GM12878 (cell line): ENCODE measurements at regions not wholly inside any gene's neighbourhood (a gene's known extent, or its start where the extent isn't known, plus 50 kb on each side); places are given as distances from the start of the nearest gene placed in this dataset.
"Not testable (repeated sequence)": the region's sequence is repeated elsewhere in the genome, so short reads cannot be mapped to it uniquely, and the experiment has no call there.

ENCODE experiments used
- ATAC-seq: fragments of 200-7000 bp; cut with Tn5 transposase; 3 replicates; pipeline ENCODE4 v1.9.1; 2020; ENCODE audit warnings: mild to moderate bottlenecking, moderate library complexity
- BruUV-seq: library from RNA; stranded (reverse); fragments of 400-500 nt; replicated peaks from 2 replicates; lab custom pipeline; 2021; lab: Mats Ljungman, UMichigan
- CTCF ChIA-PET: fragments of 300-600 bp; sonication (Branson Sonifier 250); formaldehyde crosslinking; extraction: SDS; loops from one replicate; lab custom pipeline; 2021; ENCODE audit warnings: inconsistent platforms; lab: Yijun Ruan, JAX
- POLR2A ChIA-PET: fragments of 350-600 bp; formaldehyde crosslinking; extraction: SDS; loops from one replicate; lab custom pipeline; 2021; ENCODE audit warnings: inconsistent platforms; lab: Charles Lee
- RAD21 ChIA-PET: fragments of 300-600 bp; sonication (Branson Sonifier 250); formaldehyde crosslinking; loops from one replicate; lab custom pipeline; 2023; ENCODE audit warnings: antibody characterized with exemption; ENCODE audit not compliant: unreplicated experiment; lab: Charles Lee
- SMC1A ChIA-PET: fragments of 300-600 bp; sonication (Branson Sonifier 250); formaldehyde crosslinking; loops from one replicate; lab custom pipeline; 2023; ENCODE audit not compliant: unreplicated experiment, uncharacterized antibody; lab: Charles Lee
- DNase-seq: peaks from one replicate; pipeline ENCODE4 v3.0.0-alpha.2; 2011; ENCODE audit warnings: low read depth, low spot score
- FAIRE-seq: peaks from 3 replicates; lab custom pipeline; 2011; peaks lifted over from hg19 to GRCh38; lab: Jason Lieb, UNC
- H2AFZ ChIP-seq: 2 replicates; pipeline ENCODE4 v1.6.0; 2011; ENCODE audit warnings: low read depth, low read length, control low read depth; ENCODE audit not compliant: control insufficient read depth
- H3K27ac ChIP-seq: 2 replicates; pipeline ENCODE4 v1.5.1; 2011; ENCODE audit warnings: control low read depth; ENCODE audit not compliant: control insufficient read depth, insufficient read depth
- H3K27me3 ChIP-seq, 2 experiments: replicated peaks in 1 of 2; 2 replicates each; pipeline versions ENCODE4 v1.6.0 to v1.6.1; 2011; ENCODE audit warnings: low read length in 1 of 2; ENCODE audit not compliant: control insufficient read depth in 2 of 2, insufficient read depth in 2 of 2
- H3K36me3 ChIP-seq, 2 experiments: 2 replicates each; pipeline ENCODE4 v1.5.1; 2011; ENCODE audit warnings: low read length in 1 of 2; ENCODE audit not compliant: control insufficient read depth in 2 of 2, insufficient read depth in 2 of 2
- H3K4me1 ChIP-seq: 2 replicates; pipeline ENCODE4 v1.6.1; 2011; ENCODE audit warnings: mild to moderate bottlenecking, low read length, moderate library complexity, mixed read lengths; ENCODE audit not compliant: control insufficient read depth, insufficient read depth
- H3K4me2 ChIP-seq: 2 replicates; pipeline ENCODE4 v1.6.0; 2011; ENCODE audit warnings: control low read depth; ENCODE audit not compliant: control insufficient read depth, insufficient read depth
- H3K4me3 ChIP-seq: fragments of 200-600 bp; sonication (generic); 2 replicates; pipeline ENCODE4 v1.5.1; 2016
- H3K79me2 ChIP-seq: 2 replicates; pipeline ENCODE4 v1.6.0; 2011; ENCODE audit warnings: low read length; ENCODE audit not compliant: control insufficient read depth, insufficient read depth
- H3K9ac ChIP-seq: 2 replicates; pipeline ENCODE4 v1.8.0; 2011; ENCODE audit warnings: low read length, control low read depth, mixed read lengths; ENCODE audit not compliant: control insufficient read depth, insufficient read depth
- H3K9me3 ChIP-seq: replicated peaks from 3 replicates; pipeline ENCODE4 v1.5.1; 2011; ENCODE audit warnings: mild to moderate bottlenecking, low read length; ENCODE audit not compliant: control insufficient read depth, insufficient read depth
- H4K20me1 ChIP-seq: 2 replicates; pipeline ENCODE4 v1.6.0; 2011; ENCODE audit not compliant: control insufficient read depth, insufficient read depth
- CHD4 ChIP-seq: fragments of 200-600 bp; sonication (generic); IDR thresholded peaks from 2 replicates; pipeline ENCODE4 v1.6.1; 2016; ENCODE audit warnings: mild to moderate bottlenecking
- FOS ChIP-seq: IDR thresholded peaks from 3 replicates; pipeline ENCODE4 v1.6.1; 2011; ENCODE audit warnings: borderline replicate concordance; ENCODE audit not compliant: insufficient read length; ENCODE audit errors: extremely low read depth
- FOXM1 ChIP-seq: IDR thresholded peaks from 2 replicates; pipeline ENCODE4 v1.6.1; 2012; ENCODE audit warnings: low read depth, mild to moderate bottlenecking, inconsistent platforms, low read length, moderate library complexity
- HDAC6 ChIP-seq: fragments of 200-600 bp; sonication (generic); IDR thresholded peaks from one replicate; pipeline ENCODE4 v1.8.0; 2017; ENCODE audit warnings: antibody characterized with exemption; ENCODE audit not compliant: unreplicated experiment
- IRF4 ChIP-seq: IDR thresholded peaks from 2 replicates; pipeline ENCODE4 v1.6.1; 2011; ENCODE audit warnings: low read depth, low read length
- KLF5 ChIP-seq: fragments of 450-650 bp; IDR thresholded peaks from 2 replicates; pipeline ENCODE4 v1.6.1; 2014; ENCODE audit warnings: mild to moderate bottlenecking; ENCODE audit not compliant: partially characterized antibody
- MYC ChIP-seq: IDR thresholded peaks from 2 replicates; pipeline ENCODE4 v1.6.1; 2011; ENCODE audit warnings: mild to moderate bottlenecking, low read length, moderate library complexity, inconsistent platforms; ENCODE audit not compliant: insufficient read depth, insufficient replicate concordance, insufficient read length, severe bottlenecking
- POLR2AphosphoS2 ChIP-seq: IDR thresholded peaks from 2 replicates; pipeline ENCODE4 v1.6.1; 2011; ENCODE audit warnings: low read depth, mild to moderate bottlenecking, low read length, improper control_type of control experiment, moderate library complexity
- STAT3 ChIP-seq: IDR thresholded peaks from 2 replicates; pipeline ENCODE4 v1.6.1; 2011; ENCODE audit warnings: low read depth, low read length, improper control_type of control experiment
- WGBS: methylation state at CpG from one replicate; pipeline ENCODE4 v1.1.6; 2016; ENCODE audit warnings: low lambda C conversion rate; ENCODE audit not compliant: insufficient replicate concordance, insufficient coverage; ENCODE audit errors: missing lambda C conversion rate; 5-methylcytosine and 5-hydroxymethylcytosine counted together
- in situ Hi-C: fragments of 300-500 bp; cut with MboI; formaldehyde crosslinking; loops from 9 replicates; pipeline ENCODE4 v1.14.3; 2018; ENCODE audit warnings: mixed read lengths
- intact Hi-C: fragments of 100-400 bp; cut with micrococcal nuclease; formaldehyde crosslinking; loops from one replicate; pipeline ENCODE4 v1.14.2; 2022; ENCODE audit not compliant: unreplicated experiment
- TF ChIP-seq, protein P1 (sequence below): fragments of 450-650 bp; IDR thresholded peaks from 2 replicates; pipeline ENCODE4 v1.6.1; 2016; ENCODE audit warnings: mild to moderate bottlenecking, moderate library complexity, borderline replicate concordance

DNA sequence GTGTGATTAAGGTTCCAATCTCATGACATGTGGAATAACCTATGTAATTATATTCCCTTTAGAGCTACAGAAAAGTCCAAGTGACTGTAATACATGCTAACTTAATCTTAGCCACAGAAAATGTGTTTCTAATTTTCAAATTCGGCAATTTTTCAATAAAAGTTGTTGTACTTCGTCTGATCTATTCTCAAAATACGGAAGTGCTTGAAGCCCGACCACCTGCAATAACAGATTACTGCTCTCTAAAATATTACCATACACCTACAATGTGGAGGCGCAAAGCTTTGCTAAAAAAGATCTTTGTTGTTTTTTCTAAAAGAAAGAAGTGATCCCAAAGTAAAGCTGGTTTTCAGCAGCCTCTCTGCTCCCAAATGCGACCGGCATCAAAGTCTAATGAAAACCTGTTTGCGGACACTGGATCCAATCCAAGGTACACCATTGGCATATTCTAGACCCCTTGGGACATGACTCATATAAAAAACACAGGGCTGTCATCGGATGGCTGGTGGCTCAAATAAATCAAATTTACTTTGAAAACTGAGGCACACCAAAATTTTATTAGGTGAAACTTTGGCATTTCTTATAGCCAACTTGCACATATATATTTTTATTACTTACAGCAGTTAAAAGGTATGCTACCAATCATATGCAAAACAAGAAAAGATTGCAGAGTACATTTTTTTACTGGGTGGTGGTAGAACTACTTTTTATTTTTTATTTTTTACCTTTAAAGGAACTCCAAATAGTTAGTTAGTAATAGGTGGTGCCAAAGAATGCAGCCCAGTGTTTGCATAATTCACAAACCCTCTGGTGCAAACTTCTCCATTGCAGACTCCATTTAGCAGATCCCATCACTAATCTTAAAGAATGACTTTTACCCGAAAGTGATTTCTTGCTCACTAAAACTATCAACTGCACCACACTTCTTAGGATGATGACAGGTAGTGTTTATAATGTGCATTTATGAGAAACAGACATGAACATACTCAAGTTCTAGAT is 118.7 kb upstream of the TBX18 start:
- no peak for FAIRE-seq
- no peaks in the 10 kb centered on the region for H4K20me1 ChIP-seq
- ChIA-PET RAD21 (no interaction called here), POLR2A (no interaction called here), CTCF (interaction anchor here (1.3 kb wide), 1 partner anchor 10 kb away, joined by 4 read pairs; no protein-coding TSS in a partner anchor), SMC1A (interaction anchor here (0.9 kb wide), 1 partner anchor 9 kb away, joined by 5 read pairs; no protein-coding TSS in a partner anchor)
- ATAC-seq = no peak
- 42% methylated on average over 10 of the region's 10 CpGs for WGBS
- H3K9ac ChIP-seq = no peak overlapping the region
- no peaks in the 10 kb centered on the region for H3K4me1 ChIP-seq
- no peaks in the 10 kb centered on the region for H3K9me3 ChIP-seq
- H3K27me3 ChIP-seq = no peaks in the 10 kb centered on the region
- H3K4me3 ChIP-seq = no peak overlapping the region
- H2AFZ ChIP-seq = no peak overlapping the region
- in situ Hi-C loops (no loop called here), intact Hi-C loops (no loop called here)
- no TSS peak for BruUV-seq
- no peak overlapping the region for H3K27ac ChIP-seq
- H3K79me2 ChIP-seq = no peaks in the 10 kb centered on the region
- TF ChIP-seq HDAC6 (no peak), CHD4 (no peak), FOS (no peak), IRF4 (no peak), KLF5 (no peak), FOXM1 (no peak), STAT3 (no peak), POLR2AphosphoS2 (no peak), MYC (no peak)
- TF ChIP-seq, protein P1, sequence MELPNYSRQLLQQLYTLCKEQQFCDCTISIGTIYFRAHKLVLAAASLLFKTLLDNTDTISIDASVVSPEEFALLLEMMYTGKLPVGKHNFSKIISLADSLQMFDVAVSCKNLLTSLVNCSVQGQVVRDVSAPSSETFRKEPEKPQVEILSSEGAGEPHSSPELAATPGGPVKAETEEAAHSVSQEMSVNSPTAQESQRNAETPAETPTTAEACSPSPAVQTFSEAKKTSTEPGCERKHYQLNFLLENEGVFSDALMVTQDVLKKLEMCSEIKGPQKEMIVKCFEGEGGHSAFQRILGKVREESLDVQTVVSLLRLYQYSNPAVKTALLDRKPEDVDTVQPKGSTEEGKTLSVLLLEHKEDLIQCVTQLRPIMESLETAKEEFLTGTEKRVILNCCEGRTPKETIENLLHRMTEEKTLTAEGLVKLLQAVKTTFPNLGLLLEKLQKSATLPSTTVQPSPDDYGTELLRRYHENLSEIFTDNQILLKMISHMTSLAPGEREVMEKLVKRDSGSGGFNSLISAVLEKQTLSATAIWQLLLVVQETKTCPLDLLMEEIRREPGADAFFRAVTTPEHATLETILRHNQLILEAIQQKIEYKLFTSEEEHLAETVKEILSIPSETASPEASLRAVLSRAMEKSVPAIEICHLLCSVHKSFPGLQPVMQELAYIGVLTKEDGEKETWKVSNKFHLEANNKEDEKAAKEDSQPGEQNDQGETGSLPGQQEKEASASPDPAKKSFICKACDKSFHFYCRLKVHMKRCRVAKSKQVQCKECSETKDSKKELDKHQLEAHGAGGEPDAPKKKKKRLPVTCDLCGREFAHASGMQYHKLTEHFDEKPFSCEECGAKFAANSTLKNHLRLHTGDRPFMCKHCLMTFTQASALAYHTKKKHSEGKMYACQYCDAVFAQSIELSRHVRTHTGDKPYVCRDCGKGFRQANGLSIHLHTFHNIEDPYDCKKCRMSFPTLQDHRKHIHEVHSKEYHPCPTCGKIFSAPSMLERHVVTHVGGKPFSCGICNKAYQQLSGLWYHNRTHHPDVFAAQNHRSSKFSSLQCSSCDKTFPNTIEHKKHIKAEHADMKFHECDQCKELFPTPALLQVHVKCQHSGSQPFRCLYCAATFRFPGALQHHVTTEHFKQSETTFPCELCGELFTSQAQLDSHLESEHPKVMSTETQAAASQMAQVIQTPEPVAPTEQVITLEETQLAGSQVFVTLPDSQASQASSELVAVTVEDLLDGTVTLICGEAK = no peak
- H3K4me2 ChIP-seq = no peak overlapping the region
- no peaks in the 10 kb centered on the region for H3K36me3 ChIP-seq
- no peak for DNase-seq

DNA sequence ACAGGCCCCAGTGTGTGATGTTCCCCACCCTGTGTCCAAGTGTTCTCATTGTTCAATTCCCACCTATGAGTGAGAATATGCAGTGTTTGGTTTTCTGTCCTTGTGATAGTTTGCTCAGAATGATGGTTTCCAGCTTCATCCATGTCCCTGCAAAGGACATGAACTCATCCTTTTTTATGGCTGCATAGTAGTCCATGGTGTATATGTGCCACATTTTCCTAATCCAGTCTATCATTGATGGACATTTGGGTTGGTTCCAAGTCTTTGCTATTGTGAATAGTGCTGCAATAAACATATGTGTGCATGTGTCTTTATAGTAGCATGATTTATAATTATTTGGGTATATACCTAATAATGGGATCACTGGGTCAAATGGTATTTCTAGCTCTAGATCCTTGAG is 115.0 kb upstream of the TBX18 start:
- H2AFZ ChIP-seq, BruUV-seq, ATAC-seq, H4K20me1 ChIP-seq, H3K4me3 ChIP-seq, H3K4me1 ChIP-seq, H3K27ac ChIP-seq, POLR2A ChIA-PET, intact Hi-C loops, DNase-seq, SMC1A ChIA-PET, RAD21 ChIA-PET, H3K27me3 ChIP-seq, H3K4me2 ChIP-seq, H3K9me3 ChIP-seq, H3K36me3 ChIP-seq, CTCF ChIA-PET, H3K79me2 ChIP-seq, in situ Hi-C loops, H3K9ac ChIP-seq, FAIRE-seq: not testable (repeated sequence)
